HG03521 (cell line): ENCODE measurements at regions not wholly inside any gene's neighbourhood (a gene's known extent, or its start where the extent isn't known, plus 50 kb on each side); places are given as distances from the start of the nearest gene placed in this dataset.
"Not testable (repeated sequence)": the region's sequence is repeated elsewhere in the genome, so short reads cannot be mapped to it uniquely, and the experiment has no call there.

Experiments used
- ATAC-seq: cut with Tn5 transposase; IDR thresholded peaks from one replicate; pipeline ENCODE4 v1.9.1; 2021; ENCODE audit warnings: mild to moderate bottlenecking, moderate library complexity; ENCODE audit not compliant: unreplicated experiment

- ATAC-seq, result no peak
These were observed 148.6 kb upstream of the ARG1 start for GRCh38 chr6:131424475-131424874.

GRCh38 chr6:131427434-131428058 is 145.5 kb upstream of the ARG1 start:
- ATAC-seq, result no peak

- ATAC-seq, result no peak
These were observed 142.5 kb upstream of the ARG1 start for GRCh38 chr6:131430531-131430930.

DNA sequence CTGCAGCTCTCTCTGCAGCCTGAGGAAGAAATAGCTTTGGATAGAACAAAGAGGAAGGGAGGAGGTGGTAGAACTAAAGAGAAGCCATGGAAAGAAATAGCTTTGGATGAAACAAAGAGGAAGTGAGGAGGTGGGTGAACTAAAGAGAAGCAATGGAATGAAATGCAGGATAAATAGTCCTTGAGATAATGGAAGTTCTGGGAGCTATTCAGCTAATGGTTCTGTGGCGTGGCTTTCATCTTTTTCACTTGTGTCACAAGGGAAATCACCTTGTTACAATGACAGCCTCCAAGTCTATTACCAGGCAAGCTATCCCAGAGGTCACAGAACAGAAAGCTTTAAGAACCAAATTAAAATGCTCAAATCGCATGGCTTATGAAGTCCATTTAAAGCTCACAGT is 141.3 kb upstream of the ARG1 start:
- no peak for ATAC-seq

DNA sequence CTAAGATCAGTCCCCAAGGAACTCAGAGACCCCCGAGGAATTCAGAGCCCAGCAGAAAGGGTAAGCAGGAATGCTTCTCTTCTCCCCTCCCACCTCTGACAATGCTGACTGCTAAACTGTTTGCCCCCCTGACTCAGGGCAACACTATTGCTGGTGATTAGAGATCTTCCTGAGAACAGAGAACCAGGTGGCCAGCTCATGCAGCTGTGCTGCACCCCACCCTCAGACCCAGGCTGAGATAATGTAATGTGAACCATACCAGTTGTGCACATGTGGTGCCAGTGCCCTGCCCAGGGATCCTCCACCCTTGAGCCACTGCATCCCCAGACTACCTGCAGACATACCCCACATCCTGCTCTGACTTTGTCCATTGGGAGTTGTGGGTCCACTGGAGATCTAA is 139.1 kb upstream of the ARG1 start:
- no peak for ATAC-seq

DNA sequence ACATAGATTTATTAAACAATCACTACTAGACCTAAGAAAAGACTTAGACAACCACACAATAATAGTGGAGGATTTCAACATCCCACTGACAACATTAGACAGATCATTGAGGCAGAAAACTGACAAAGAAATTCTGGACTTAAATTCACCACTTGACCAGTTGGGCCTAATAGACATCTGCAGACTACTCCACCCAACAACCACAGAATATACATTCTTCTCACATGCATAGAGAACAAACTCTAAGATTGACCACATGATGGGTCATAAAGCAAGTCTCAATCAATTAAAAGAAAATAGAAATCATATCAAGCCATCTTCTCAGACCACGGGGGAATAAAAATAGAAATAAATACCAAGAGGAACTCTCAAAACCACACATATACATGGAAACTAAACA is 136.7 kb upstream of the ARG1 start:
- ATAC-seq, result no peak

- ATAC-seq, result no peak
These were observed 130.0 kb upstream of the ARG1 start for GRCh38 chr6:131443014-131443413.

DNA sequence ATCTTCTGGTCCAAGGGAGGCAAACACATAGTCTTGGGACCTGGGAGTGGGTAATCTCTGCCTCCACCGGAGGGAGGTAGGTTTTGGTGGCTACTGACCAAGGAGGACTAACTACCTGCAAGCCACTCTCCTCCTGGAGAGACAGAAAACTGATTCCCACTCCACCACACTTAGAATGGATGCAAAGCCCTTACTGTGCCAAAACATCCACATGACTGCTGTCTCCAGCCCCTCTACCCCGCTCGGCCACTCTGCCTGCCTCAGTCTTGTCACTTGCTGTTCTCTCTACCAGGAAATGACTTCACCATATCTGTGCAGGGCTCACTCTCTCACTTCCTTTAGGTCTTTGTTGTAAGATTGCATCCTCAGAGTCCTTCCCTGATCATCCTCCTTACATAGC is 129.5 kb upstream of the ARG1 start:
- ATAC-seq, result no peak

- not testable (repeated sequence) for ATAC-seq
These were observed 127.7 kb upstream of the ARG1 start for GRCh38 chr6:131445356-131445755.

DNA sequence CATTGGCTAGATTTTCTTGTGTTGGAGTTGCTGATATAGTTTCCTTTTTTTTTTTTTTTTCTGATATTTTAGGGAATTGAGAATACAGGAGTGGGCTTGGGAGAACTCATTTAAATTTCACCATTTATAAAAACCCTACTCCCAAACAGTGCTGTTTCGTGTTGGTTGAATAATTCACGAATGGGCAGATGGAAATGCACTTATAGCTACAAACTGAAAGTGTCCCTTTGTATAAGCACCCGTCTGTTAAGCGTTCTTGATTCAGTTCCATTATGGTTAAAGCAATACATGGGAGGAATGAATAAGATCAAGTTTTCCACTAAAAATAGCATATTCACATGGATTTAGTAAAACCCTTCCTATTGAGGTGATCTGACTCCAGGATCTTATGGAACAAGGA is 122.2 kb upstream of the ARG1 start:
- ATAC-seq, result no peak

- ATAC-seq, result no peak
These were observed 121.5 kb upstream of the ARG1 start for GRCh38 chr6:131451321-131452144.

DNA sequence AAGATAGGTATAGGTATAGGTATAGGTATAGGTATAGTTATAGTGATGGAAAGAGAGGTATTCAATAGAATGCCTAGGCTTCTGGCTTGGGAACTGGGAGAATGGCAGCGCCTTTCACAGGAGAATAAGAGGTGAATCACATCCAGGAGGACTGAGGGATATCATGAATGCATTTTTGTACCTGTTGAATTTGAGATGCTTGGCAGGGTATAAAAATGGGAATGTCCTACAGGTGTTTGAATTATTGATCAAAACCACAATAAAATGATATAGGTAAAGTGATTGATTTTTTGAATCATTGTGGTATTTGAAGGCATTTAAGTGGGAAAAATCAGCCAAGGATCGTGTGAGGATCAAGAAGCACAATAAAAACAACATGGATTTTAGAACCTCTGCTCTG is 119.2 kb upstream of the ARG1 start:
- no peak for ATAC-seq

GRCh38 chr6:131456565-131456964 is 116.5 kb upstream of the ARG1 start:
- ATAC-seq, result no peak

- no peak for ATAC-seq
These were observed 114.0 kb upstream of the ARG1 start for GRCh38 chr6:131459005-131459404.

DNA sequence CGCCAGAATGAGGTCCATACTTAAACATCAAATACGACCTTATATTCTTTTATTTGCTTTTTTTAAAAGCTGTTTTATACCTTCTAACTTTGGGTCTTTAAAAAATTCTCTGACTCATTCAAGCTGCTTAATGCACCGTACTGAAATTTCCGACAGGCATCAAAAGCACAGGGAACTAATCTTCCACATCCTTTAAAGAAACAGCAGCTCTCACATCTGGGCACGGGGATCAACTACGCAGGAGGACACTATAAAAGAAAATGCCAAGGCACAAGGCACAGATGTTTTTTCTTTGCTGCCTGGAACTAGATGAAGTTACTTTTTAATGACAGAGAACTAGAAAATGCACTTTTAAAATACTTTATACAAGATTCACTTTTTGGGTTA is 112.4 kb upstream of the ARG1 start:
- ATAC-seq, result no peak

GRCh38 chr6:131469130-131469529 is 103.9 kb upstream of the ARG1 start:
- ATAC-seq, result no peak

DNA sequence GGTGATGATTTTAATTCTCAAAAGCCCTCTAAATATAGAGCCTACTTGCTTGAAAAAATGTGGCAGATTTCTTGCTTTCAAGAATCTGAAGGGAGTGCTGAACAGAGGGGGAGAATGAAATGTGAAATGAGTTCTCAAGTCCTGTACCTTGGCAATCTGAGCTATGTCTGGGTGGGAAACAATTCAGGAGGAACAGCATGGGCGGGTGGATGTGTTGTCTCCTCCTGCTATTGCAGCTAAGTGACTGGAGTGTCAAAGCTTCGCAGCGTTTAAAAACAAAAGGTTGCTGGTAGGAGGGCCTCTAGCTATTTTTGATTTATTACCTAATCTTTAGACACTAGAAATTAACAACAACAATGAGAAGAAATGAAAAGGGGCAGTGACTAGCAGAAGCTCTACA is 102.5 kb upstream of the ARG1 start:
- ATAC-seq, result no peak

DNA sequence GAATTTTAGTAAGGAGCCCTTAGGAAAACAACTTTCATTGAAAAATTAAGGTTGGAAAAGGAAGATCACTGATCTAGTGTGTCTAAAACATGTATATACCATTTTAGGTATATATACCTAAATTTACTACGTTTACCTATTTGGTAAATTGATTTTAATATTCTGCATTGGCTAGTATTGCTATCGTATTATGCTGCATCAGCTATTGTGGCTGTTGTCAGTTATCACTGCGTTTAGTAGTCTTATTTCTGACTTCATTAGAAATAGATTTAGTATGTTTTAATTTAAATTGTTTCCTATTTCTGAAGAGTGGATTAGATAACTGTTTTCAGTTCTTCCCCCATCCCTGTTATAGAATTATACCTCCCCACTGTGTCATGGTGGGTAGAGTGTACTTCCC is 101.7 kb upstream of the ARG1 start:
- ATAC-seq, result no peak

- not testable (repeated sequence) for ATAC-seq
These were observed 99.7 kb upstream of the ARG1 start for GRCh38 chr6:131473303-131473702.

GRCh38 chr6:131476362-131476761 is 96.7 kb upstream of the ARG1 start:
- ATAC-seq, result no peak

DNA sequence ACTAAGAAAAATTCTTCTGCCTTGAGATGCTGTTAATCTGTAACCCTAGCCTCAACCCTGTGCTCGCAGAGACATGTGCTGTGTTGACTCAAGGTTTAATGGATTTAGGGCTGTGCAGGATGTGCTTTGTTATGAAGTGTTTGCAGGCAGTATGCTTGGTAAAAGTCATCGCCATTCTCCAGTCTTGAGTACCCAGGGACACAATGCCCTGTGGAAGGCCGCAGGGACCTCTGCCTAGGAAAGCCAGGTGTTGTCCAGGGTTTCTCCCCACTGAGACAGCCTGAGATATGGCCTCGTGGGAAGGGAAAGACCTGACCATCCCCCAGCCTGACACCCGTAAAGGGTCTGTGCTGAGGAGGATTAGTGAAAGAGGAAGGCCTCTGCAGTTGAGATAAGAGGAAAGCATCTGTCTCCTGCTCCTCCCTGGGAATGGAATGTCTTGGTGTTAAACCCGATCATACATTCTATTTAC is 94.2 kb upstream of the ARG1 start:
- ATAC-seq, result not testable (repeated sequence)

DNA sequence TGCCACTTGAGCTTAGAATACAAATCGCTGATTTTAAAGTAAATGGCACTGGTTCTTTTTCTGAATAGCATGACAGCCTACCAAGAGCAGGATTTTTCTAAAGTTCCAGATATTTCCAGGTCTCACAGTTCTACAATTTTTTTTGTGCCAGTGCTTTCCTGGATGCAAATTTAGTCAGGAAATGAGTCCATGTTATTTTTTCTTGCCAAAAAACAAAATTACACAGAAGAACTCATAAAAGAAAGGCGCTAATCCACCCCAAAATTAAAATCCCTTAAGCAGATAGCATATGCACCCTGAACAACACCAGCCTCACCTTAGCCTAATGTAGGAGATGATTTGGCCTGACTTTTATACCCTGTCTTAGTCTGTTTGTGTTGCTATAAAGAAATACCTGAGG is 86.4 kb upstream of the ARG1 start:
- no peak for ATAC-seq

DNA sequence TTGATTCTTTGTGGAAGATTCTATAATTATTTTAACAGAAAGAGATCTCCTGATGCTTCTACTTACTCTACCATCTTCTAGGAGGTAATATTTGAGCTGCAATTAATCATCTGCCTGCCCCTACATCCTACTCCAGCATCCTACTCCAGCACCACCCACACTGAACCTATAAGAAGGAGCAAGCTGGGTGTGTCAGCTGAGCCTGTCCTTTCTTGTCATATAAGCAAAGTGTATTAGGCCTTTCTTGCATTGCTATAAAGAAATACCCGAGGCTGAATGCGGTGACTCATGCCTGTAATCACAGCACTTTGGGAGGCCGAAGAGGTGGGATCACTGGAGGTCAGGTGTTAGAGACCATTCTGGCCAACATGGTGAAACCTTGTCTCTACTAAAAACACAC is 84.2 kb upstream of the ARG1 start:
- ATAC-seq, result no peak
